ENCODE measurements at regions not wholly inside any gene's neighbourhood (a gene's known extent, or its start where the extent isn't known, plus 50 kb on each side); places are given as distances from the start of the nearest gene placed in this dataset.

DNA sequence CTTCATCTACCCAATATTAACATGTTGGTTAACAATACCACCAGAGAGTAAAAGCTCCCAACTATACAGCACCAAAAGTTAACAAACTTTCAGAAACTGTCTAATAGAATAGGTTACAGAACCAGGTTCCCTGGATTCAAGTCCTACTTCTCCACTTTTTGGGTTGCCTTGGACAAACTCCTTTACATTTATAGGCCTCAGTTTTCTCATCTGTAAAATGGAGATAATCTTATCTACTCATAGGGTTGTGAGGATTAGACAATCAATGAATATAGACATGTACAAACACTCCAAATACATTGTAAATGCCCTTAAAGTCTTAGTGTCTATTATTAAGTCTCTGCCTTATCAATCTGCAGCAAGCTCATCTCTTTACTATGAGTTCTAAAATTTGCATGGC lies 435.2 kb downstream of the ZFHX3 start:
- Histone ChIP-seq H3K36me3 (no peaks in the 10 kb centered on the region), H3K4me1 (no peaks in the 10 kb centered on the region), H3K4me3 (no peak overlapping the region), H3K9me3 (no peaks in the 10 kb centered on the region), H3K27me3 (no peaks in the 10 kb centered on the region), H3K27ac (no peak overlapping the region)
- TF ChIP-seq POLR2A (IDR thresholded peaks at IDR 0.05), result no peak
- no peak for TF ChIP-seq CTCF (IDR thresholded peaks at IDR 0.05 in 4 of 5, conservative IDR thresholded peaks at IDR 0.05 in 1 of 5)
- no peak for ATAC-seq
- in situ Hi-C loops (cut with MboI; ENCODE audit: low sequenced_read_pairs in 4 of 4) (no loop called here), intact Hi-C loops (cut with DNase I; ENCODE audit: low total_unique reads) (no loop called here)
- DNase-seq, result no peak

DNA sequence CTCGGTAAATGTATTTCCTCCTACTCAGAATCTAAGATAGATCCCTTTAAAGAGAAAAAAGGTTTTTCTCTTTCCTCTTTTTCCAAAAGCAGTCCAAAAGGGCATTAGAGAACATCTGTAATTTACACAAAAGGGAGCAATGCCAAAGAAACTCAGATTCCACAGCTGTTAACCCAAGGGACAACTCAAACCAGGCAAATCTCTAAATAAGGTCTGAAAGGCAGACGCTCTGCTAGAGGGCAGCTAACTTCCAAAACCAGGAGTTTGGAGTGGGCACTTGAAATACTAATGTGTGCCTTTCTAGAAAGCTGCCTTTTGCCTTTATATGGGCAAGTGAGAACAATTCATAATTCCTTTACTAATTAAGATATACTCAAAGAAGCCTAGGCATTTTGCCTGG lies 435.7 kb downstream of the ZFHX3 start:
- no peak for DNase-seq
- TF ChIP-seq CTCF (IDR thresholded peaks at IDR 0.05 in 4 of 5, conservative IDR thresholded peaks at IDR 0.05 in 1 of 5) (no peak), POLR2A (IDR thresholded peaks at IDR 0.05) (no peak)
- in situ Hi-C loops (cut with MboI; ENCODE audit: low sequenced_read_pairs in 4 of 4) (no loop called here), intact Hi-C loops (cut with DNase I; ENCODE audit: low total_unique reads) (no loop called here)
- Histone ChIP-seq H3K27ac (no peak overlapping the region), H3K4me3 (no peak overlapping the region), H3K36me3 (no peaks in the 10 kb centered on the region), H3K27me3 (no peaks in the 10 kb centered on the region), H3K4me1 (no peaks in the 10 kb centered on the region), H3K9me3 (no peaks in the 10 kb centered on the region)
- ATAC-seq, result no peak

- no peak for TF ChIP-seq POLR2A (IDR thresholded peaks at IDR 0.05)
- TF ChIP-seq CTCF (IDR thresholded peaks at IDR 0.05 in 4 of 5, conservative IDR thresholded peaks at IDR 0.05 in 1 of 5), result no peak
- intact Hi-C loops (cut with DNase I; ENCODE audit: low total_unique reads), result no loop called here
These were observed 438.0 kb upstream of the PMFBP1 start for GRCh38 chr16:72609933-72610332.

GRCh38 chr16:72609066-72609465 lies 437.1 kb upstream of the PMFBP1 start:
- no peak overlapping the region for H3K27ac ChIP-seq
- no peaks in the 10 kb centered on the region for H3K36me3 ChIP-seq
- ATAC-seq, result no peak
- intact Hi-C loops (cut with DNase I; ENCODE audit: low total_unique reads), result no loop called here
- DNase-seq, result no peak
- TF ChIP-seq POLR2A (IDR thresholded peaks at IDR 0.05) (no peak), CTCF (IDR thresholded peaks at IDR 0.05 in 4 of 5, conservative IDR thresholded peaks at IDR 0.05 in 1 of 5) (no peak)
- no peaks in the 10 kb centered on the region for H3K27me3 ChIP-seq
- no peak overlapping the region for H3K4me3 ChIP-seq
- in situ Hi-C loops (cut with MboI; ENCODE audit: low sequenced_read_pairs in 4 of 4), result no loop called here
- no peaks in the 10 kb centered on the region for H3K9me3 ChIP-seq
- no peaks in the 10 kb centered on the region for H3K4me1 ChIP-seq

More at GRCh38 chr16:72609933-72610332, 438.0 kb upstream of the PMFBP1 start:
- H3K27me3 ChIP-seq, result no peaks in the 10 kb centered on the region
- no peak overlapping the region for H3K4me3 ChIP-seq
- ATAC-seq (no peak), DNase-seq (no peak)
- H3K36me3 ChIP-seq, result no peaks in the 10 kb centered on the region
- H3K9me3 ChIP-seq, result no peaks in the 10 kb centered on the region
- no peak overlapping the region for H3K27ac ChIP-seq
- no peaks in the 10 kb centered on the region for H3K4me1 ChIP-seq
- in situ Hi-C loops (cut with MboI; ENCODE audit: low sequenced_read_pairs in 4 of 4), result no loop called here

DNA sequence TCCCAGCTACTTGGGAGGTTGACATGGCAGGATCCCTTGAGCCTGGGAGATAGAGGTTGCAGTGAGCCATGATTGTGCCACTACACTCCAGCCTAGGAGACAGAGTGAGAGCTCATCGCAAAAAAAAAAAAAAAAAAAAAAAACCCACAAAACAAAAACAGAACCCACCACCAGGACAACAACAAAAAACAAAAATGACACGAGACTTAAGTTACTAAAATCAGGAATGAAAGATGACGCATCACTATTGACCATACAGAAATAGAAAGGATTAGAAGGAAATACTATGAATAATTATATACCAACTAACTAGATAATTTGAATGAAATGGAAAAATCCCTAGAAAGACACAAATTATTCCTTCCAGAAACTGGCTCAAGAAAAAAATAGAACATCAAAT lies 432.4 kb upstream of the PMFBP1 start:
- no peak overlapping the region for H3K4me3 ChIP-seq
- intact Hi-C loops (cut with DNase I; ENCODE audit: low total_unique reads), result no loop called here
- no peaks in the 10 kb centered on the region for H3K4me1 ChIP-seq
- H3K9me3 ChIP-seq, result no peaks in the 10 kb centered on the region
- no peak for DNase-seq
- H3K27ac ChIP-seq, result no peak overlapping the region
- H3K36me3 ChIP-seq, result no peaks in the 10 kb centered on the region
- H3K27me3 ChIP-seq, result no peaks in the 10 kb centered on the region
- in situ Hi-C loops (cut with MboI; ENCODE audit: low sequenced_read_pairs in 4 of 4), result no loop called here
- ATAC-seq, result no peak
- TF ChIP-seq CTCF (IDR thresholded peaks at IDR 0.05 in 4 of 5, conservative IDR thresholded peaks at IDR 0.05 in 1 of 5), result no peak
